ENCODE measurements at regions not wholly inside any gene's neighbourhood (a gene's known extent, or its start where the extent isn't known, plus 50 kb on each side); places are given as distances from the start of the nearest gene placed in this dataset.
"Not testable (repeated sequence)": the region's sequence is repeated elsewhere in the genome, so short reads cannot be mapped to it uniquely, and the experiment has no call there.

GRCh38 chr5:134471858-134472449, 53.5 kb upstream of the JADE2 start:
- not testable (repeated sequence) for H3K4me3 ChIP-seq, H3K27ac ChIP-seq

DNA sequence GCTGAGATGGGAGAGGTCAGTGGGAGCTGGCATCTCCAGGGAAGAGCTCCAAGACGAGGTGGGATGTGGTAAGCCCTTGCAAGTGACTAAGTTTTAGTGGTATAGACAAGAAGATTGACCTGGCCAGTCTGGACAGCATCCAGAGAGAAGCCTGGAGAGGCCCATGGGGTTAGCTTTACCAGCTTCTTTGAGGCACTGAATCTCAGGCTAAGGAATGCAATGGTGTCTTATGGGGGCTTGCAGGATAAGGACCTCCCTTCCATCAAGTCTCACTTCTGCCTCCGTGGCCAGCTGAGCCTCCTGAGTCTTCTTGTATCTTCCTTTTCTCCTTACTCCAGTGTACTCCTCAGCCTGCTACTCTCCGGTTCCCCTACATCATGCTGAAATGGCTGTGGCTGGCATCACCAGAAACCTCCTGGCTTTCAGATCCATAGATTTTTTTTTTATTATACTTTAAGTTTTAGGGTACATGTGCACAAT, 56.5 kb upstream of the JADE2 start:
- H3K27ac ChIP-seq = no peak overlapping the region
- H3K4me3 ChIP-seq = no peak overlapping the region

GRCh38 chr5:134467231-134467630, 55.5 kb upstream of the CDKN2AIPNL start:
- Histone ChIP-seq H3K27ac (peak overlapping the region in 15 of 21 experiments; percentile 20 to 97 (median 87)), H3K4me3 (no peak overlapping the region)

DNA sequence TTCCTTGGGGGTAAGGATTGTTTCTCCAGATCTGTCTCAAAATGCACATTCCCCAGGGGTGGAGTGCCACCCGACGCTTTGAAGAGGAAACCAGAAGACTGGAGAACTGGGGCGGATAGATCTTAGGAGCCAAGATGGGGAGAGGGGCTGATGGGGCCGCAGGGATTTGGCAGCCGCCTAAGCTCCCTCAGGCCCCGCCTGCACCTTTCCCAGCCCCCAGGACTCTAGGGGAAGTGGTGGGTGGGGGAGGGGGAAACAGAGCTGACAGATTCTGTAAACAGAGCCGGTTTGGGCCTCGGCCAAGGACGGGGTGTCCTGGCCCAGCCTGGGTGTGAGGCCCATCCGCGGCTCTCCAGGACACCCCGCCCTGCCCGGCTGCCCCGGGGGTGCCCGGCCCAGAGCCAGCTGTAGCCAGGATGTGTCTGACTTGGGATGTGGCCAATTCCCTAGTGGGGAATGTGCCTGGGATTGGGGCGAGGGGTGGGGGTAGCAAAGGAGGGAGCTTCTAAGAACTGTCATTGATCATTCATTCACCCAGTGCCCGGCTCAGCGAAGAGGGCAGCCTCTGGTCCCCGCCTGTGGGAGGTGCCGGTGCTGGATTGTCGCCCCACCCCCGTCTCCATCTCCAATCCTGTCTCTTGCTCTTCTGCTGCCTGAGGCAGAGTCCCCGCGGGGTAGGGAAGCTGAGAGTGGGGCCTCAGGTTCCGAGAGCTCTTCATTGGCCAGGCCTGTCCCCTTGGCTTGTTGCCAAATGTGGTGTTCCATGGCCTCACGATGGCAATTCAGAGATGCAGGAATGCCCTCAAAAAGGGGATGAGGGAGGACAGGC, 54.8 kb upstream of the CDKN2AIPNL start:
- H3K27ac ChIP-seq = peak overlapping the region; percentile 48 to 97 (median 86)
- H3K4me3 ChIP-seq = peak overlapping the region; percentile 23 to 46 (median 33)

DNA sequence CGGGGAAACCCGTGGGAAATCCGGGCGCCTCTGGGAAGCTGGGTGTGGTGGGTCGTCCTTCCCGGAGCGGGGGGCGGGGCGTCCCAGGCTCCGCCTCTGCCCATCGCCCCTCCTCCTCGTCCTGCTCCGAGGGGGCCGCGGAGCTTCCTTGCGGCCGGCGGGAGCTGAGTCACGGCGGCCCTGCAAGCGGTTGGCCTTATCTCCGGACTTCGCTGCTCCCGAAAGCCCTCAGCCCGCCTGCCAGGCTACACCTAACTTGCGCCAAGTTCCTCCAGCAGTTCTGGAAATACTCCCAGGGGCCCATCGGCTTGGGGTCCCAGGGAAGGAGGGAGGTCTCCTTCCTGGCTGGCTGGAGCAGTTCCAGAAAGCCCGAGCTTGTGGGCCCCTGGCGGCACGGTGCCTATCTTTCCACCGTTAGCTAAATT, 54.1 kb upstream of the CDKN2AIPNL start:
- H3K4me3 ChIP-seq = peak overlapping the region; percentile 23 to 46 (median 33)
- peak overlapping the region; percentile 48 to 97 (median 86) for H3K27ac ChIP-seq

DNA sequence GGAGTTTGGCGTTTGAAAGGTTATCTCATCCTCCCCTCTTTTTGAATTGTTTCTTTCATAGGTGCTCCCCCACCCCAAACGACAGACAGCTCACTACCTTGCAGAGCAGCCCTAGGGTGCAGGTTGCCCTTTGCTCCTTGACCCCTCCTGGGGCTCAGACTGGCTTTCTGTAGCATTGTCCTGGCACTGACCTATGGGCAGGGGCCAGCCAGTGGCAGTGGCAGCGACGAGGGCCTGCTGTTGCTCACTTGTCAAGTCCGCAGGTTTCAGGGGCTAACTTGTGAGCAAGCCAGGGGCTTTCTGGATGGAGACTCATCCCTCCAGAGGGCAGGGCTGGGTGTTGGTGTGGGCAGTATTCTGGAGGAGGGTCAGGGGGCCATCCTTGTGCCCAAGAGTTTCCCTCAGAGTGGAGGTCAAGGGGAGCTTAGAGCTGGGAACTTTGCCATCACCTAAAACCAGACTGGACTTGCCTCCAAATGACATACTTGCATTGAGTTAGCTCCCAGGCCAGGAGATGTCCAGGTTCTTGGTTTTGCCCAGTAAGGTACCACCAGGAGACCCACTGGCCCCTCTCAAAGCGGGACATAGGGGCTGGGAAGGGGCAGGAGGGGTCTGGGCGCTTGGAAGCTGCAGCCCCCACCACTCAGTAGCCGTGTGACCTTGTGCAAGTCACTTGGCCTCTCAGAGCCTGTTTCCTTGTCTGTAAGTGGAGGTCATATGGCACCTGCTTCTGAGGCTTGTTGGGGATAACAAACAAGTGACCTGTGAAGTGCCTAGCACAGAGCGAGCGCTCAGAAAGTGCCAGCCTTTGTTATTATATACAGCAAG, 53.5 kb upstream of the CDKN2AIPNL start:
- H3K27ac ChIP-seq = peak overlapping the region in 19 of 21 experiments; percentile 61 to 97 (median 87)
- H3K4me3 ChIP-seq = peak overlapping the region in 6 of 7 experiments; percentile 23 to 46 (median 31)

GRCh38 chr5:134463991-134464760, 52.5 kb upstream of the CDKN2AIPNL start:
- Histone ChIP-seq H3K27ac (no peak overlapping the region), H3K4me3 (no peak overlapping the region)

DNA sequence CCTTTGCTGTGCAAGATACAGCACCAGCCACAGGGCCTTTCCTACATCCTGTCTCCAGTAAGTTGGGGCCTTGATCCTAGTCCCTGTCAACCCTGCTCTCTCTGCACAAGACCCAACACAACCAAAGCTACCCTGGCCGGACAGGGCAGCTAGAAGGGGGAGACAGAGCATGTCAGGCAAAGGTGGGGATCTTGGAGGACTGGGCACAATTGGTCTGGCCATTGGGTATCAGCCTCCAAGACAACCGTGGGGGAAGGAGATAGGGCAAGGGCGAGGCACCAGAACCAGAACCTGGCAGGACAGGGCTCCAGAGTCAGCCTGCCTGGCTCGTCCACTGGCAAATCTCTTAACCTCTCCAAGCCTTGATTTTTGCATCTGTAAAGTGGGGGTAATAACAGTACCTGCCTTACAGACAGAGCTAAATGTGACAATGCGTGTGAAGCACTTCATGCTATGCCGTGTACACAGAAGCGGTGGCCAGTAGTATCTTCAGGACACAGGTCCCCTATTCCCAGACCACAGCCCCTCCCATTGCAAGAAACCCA, 51.6 kb upstream of the CDKN2AIPNL start:
- Histone ChIP-seq H3K27ac (no peak overlapping the region), H3K4me3 (no peak overlapping the region)

- Histone ChIP-seq H3K4me3 (no peak overlapping the region), H3K27ac (no peak overlapping the region)
These were observed 51.1 kb upstream of the CDKN2AIPNL start for GRCh38 chr5:134462761-134463160.

GRCh38 chr5:134462047-134462575, 50.4 kb upstream of the CDKN2AIPNL start:
- H3K27ac ChIP-seq = no peak overlapping the region
- no peak overlapping the region for H3K4me3 ChIP-seq

All from skin epidermis (tissue), 12 donors.